ENCODE measurements at regions not wholly inside any gene's neighbourhood (a gene's known extent, or its start where the extent isn't known, plus 50 kb on each side); places are given as distances from the start of the nearest gene placed in this dataset.

DNA sequence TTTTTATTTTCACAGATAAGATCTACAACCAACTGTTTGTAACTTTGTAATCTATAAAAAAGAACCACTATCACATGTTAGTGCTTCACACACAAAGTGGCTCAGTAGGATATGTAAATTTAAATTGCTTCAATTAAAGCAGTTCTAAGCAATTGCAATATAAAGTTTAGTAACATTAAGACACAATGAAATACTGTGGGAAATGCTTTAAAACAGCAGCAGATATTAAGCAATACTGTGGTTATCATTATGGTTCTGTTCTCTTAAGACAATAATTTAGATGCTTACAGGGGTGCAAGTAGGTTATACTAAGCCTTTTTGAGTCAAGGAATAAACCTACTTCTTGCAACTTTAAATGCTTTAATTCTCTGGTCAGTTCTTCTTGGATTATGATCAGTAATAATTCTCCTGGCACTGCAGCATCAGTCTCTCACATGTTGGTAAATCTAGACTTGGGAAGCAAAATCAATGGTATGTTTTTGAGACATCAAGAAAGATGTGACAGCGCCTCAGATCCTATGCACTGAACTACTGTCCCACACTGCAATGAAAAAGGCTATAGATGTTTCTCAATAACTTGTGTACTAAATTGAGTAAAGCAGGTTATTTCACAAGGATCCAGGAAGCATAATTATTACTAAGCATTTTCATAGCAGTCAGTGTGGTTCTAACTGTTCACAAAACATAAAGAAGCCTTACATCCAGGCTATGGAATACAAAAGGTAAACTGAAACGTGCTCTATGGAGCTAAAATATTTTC lies 338.7 kb upstream of the PDE4D start:
- H3K36me3 Mint-ChIP-seq (ENCODE audit: low read depth), result no peaks in the 10 kb centered on the region
- DNase-seq, result no peak
- CTCF ChIA-PET, result no interaction called here
- POLR2A ChIA-PET, result no interaction called here
- no peak overlapping the region for H3K4me3 Mint-ChIP-seq
- no peaks in the 10 kb centered on the region for H3K27me3 Mint-ChIP-seq
- no peaks in the 10 kb centered on the region for H3K9me3 Mint-ChIP-seq
- H3K4me1 Mint-ChIP-seq, result no peaks in the 10 kb centered on the region
- H3K27ac Mint-ChIP-seq, result no peak overlapping the region

GRCh38 chr5:60230456-60230855 lies 336.9 kb upstream of the PDE4D start:
- Mint-ChIP-seq H3K36me3 (ENCODE audit: low read depth) (no peaks in the 10 kb centered on the region), H3K4me3 (no peak overlapping the region), H3K9me3 (no peaks in the 10 kb centered on the region), H3K27ac (no peak overlapping the region), H3K27me3 (no peaks in the 10 kb centered on the region), H3K4me1 (no peaks in the 10 kb centered on the region)
- no peak for DNase-seq
- ChIA-PET POLR2A (no interaction called here), CTCF (no interaction called here)

- H3K36me3 Mint-ChIP-seq (ENCODE audit: low read depth), result no peaks in the 10 kb centered on the region
- ChIA-PET POLR2A (no interaction called here), CTCF (no interaction called here)
- no peaks in the 10 kb centered on the region for H3K27me3 Mint-ChIP-seq
- DNase-seq, result no peak
- no peaks in the 10 kb centered on the region for H3K9me3 Mint-ChIP-seq
- no peak overlapping the region for H3K27ac Mint-ChIP-seq
- no peak overlapping the region for H3K4me3 Mint-ChIP-seq
- H3K4me1 Mint-ChIP-seq, result no peaks in the 10 kb centered on the region
These were observed 336.2 kb upstream of the PDE4D start for GRCh38 chr5:60229691-60230185.

- Mint-ChIP-seq H3K27me3 (no peaks in the 10 kb centered on the region), H3K36me3 (ENCODE audit: low read depth) (no peaks in the 10 kb centered on the region), H3K27ac (no peak overlapping the region), H3K4me1 (no peaks in the 10 kb centered on the region), H3K9me3 (no peaks in the 10 kb centered on the region), H3K4me3 (no peak overlapping the region)
- POLR2A ChIA-PET, result no interaction called here
- CTCF ChIA-PET, result no interaction called here
- DNase-seq, result no peak
These were observed 335.1 kb upstream of the PDE4D start for GRCh38 chr5:60228676-60229075.

- CTCF ChIA-PET, result no interaction called here
- POLR2A ChIA-PET, result no interaction called here
- H3K27me3 Mint-ChIP-seq, result no peaks in the 10 kb centered on the region
- no peak overlapping the region for H3K4me3 Mint-ChIP-seq
- H3K9me3 Mint-ChIP-seq, result no peaks in the 10 kb centered on the region
- H3K36me3 Mint-ChIP-seq (ENCODE audit: low read depth), result no peaks in the 10 kb centered on the region
- H3K27ac Mint-ChIP-seq, result no peak overlapping the region
- H3K4me1 Mint-ChIP-seq, result no peaks in the 10 kb centered on the region
- no peak for DNase-seq
These were observed 332.6 kb upstream of the PDE4D start for GRCh38 chr5:60226128-60226527.

- H3K27ac Mint-ChIP-seq, result no peak overlapping the region
These were observed 329.8 kb upstream of the PDE4D start for GRCh38 chr5:60223342-60223741.

GRCh38 chr5:60219921-60220320 lies 326.4 kb upstream of the PDE4D start:
- POLR2A ChIA-PET, result no interaction called here
- H3K4me1 Mint-ChIP-seq, result no peaks in the 10 kb centered on the region
- DNase-seq, result no peak
- no peaks in the 10 kb centered on the region for H3K36me3 Mint-ChIP-seq (ENCODE audit: low read depth)
- H3K27ac Mint-ChIP-seq, result no peak overlapping the region
- CTCF ChIA-PET, result no interaction called here
- H3K27me3 Mint-ChIP-seq, result no peaks in the 10 kb centered on the region
- H3K9me3 Mint-ChIP-seq, result no peaks in the 10 kb centered on the region
- no peak overlapping the region for H3K4me3 Mint-ChIP-seq

More at GRCh38 chr5:60223342-60223741, 329.8 kb upstream of the PDE4D start:
- no peak overlapping the region for H3K4me3 Mint-ChIP-seq
- no peaks in the 10 kb centered on the region for H3K27me3 Mint-ChIP-seq
- CTCF ChIA-PET, result no interaction called here
- H3K4me1 Mint-ChIP-seq, result no peaks in the 10 kb centered on the region
- DNase-seq, result no peak
- no peaks in the 10 kb centered on the region for H3K36me3 Mint-ChIP-seq (ENCODE audit: low read depth)
- no peaks in the 10 kb centered on the region for H3K9me3 Mint-ChIP-seq
- POLR2A ChIA-PET, result no interaction called here

DNA sequence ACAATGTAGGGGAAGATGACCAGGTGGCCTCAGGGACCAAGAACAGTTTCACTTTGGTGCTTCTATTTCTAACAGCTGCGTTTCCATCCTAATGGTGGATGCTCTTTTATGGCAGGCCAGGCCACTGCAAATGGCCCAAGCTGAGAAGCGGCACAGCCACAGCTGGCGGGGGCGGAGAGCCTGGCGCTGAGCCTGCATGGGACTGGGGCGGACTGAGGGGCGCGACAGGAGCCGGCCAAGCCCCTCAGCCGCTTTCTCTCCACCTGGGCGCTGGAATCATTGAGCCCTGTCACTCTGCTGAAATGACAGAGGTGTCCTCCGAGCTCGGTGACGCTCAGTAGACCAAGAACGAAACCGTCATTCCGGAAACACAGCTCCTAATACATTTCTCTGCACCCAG lies 317.3 kb upstream of the PDE4D start:
- ChIA-PET CTCF (no interaction called here), POLR2A (no interaction called here)
- Mint-ChIP-seq H3K9me3 (peaks cover 2% of the 10 kb centered on the region), H3K27ac (no peak overlapping the region), H3K4me3 (no peak overlapping the region), H3K36me3 (ENCODE audit: low read depth) (no peaks in the 10 kb centered on the region), H3K27me3 (no peaks in the 10 kb centered on the region), H3K4me1 (no peaks in the 10 kb centered on the region)
- DNase-seq, result no peak

DNA sequence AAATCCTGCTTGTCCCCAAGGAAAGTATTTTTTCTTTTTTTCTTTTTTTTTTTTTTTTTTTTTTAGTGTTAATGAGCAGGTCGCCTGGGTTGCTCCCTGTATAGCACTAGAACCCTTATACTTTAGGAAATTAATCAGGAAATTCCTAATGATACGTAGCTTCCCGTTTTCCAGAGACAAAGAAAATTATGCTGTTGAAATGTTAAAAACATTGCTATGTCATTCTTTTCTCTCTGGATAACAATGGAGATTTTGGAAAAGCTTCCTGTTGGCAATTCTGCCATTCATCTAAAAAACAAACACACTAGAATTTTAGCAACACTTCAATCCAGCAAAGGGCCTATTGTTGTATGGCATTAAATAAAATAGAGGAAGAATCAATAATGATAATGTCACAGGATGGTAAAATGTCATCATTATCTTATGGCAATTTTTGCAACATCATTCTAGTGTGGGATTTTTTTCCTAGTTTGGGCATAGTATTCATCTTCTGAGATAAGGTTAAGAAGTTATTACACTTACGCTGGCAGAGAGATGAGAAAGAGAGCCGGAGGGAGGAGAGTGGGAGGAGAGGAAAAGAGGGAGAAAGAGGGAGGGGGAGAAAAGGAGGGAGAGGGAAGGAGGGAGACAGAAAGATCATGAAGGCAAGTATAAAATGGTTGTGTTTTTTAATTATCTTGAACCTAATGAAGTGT lies 315.8 kb upstream of the PDE4D start:
- CTCF ChIA-PET, result no interaction called here
- Mint-ChIP-seq H3K9me3 (peaks cover 2% of the 10 kb centered on the region), H3K27me3 (no peaks in the 10 kb centered on the region), H3K36me3 (ENCODE audit: low read depth) (no peaks in the 10 kb centered on the region), H3K27ac (no peak overlapping the region), H3K4me1 (no peaks in the 10 kb centered on the region), H3K4me3 (no peak overlapping the region)
- POLR2A ChIA-PET, result no interaction called here
- DNase-seq, result no peak

DNA sequence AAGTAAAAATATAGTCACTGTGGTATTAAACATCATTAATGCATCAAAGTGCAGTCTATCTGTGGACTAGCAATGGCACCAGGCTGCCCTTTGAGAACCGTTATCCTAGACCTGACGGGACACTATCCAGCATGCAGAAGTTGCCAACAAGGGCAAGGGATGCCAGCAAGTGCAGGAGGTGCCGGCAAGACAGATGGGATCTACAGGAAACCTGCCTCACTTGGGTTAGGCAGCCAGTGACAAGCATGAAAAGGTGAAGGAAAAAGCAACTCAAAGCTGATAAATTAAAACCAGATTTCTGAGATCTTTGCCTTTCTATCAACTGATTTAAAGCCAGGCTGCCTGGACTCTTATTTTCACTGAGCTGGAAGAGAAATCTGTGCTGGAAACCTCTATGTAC lies 315.2 kb upstream of the PDE4D start:
- CTCF ChIA-PET, result no interaction called here
- Mint-ChIP-seq H3K4me3 (no peak overlapping the region), H3K27me3 (no peaks in the 10 kb centered on the region), H3K36me3 (ENCODE audit: low read depth) (no peaks in the 10 kb centered on the region), H3K27ac (no peak overlapping the region), H3K9me3 (peaks cover 2% of the 10 kb centered on the region), H3K4me1 (no peaks in the 10 kb centered on the region)
- no peak for DNase-seq
- POLR2A ChIA-PET, result no interaction called here

GRCh38 chr5:60207040-60207439 lies 313.5 kb upstream of the PDE4D start:
- Mint-ChIP-seq H3K27me3 (no peaks in the 10 kb centered on the region), H3K4me3 (no peak overlapping the region), H3K9me3 (no peaks in the 10 kb centered on the region), H3K4me1 (no peaks in the 10 kb centered on the region), H3K27ac (no peak overlapping the region), H3K36me3 (ENCODE audit: low read depth) (no peaks in the 10 kb centered on the region)
- CTCF ChIA-PET, result no interaction called here
- POLR2A ChIA-PET, result no interaction called here
- DNase-seq, result no peak

GRCh38 chr5:60206234-60206633 lies 312.7 kb upstream of the PDE4D start:
- Mint-ChIP-seq H3K36me3 (ENCODE audit: low read depth) (no peaks in the 10 kb centered on the region), H3K9me3 (no peaks in the 10 kb centered on the region), H3K27ac (no peak overlapping the region), H3K27me3 (no peaks in the 10 kb centered on the region), H3K4me1 (no peaks in the 10 kb centered on the region), H3K4me3 (no peak overlapping the region)
- POLR2A ChIA-PET, result no interaction called here
- CTCF ChIA-PET, result no interaction called here
- DNase-seq, result no peak

GRCh38 chr5:60205071-60205470 lies 311.5 kb upstream of the PDE4D start:
- no peaks in the 10 kb centered on the region for H3K36me3 Mint-ChIP-seq (ENCODE audit: low read depth)
- H3K4me1 Mint-ChIP-seq, result no peaks in the 10 kb centered on the region
- no peaks in the 10 kb centered on the region for H3K27me3 Mint-ChIP-seq
- H3K9me3 Mint-ChIP-seq, result no peaks in the 10 kb centered on the region
- CTCF ChIA-PET, result no interaction called here
- H3K4me3 Mint-ChIP-seq, result no peak overlapping the region
- POLR2A ChIA-PET, result no interaction called here
- DNase-seq, result no peak
- H3K27ac Mint-ChIP-seq, result no peak overlapping the region

DNA sequence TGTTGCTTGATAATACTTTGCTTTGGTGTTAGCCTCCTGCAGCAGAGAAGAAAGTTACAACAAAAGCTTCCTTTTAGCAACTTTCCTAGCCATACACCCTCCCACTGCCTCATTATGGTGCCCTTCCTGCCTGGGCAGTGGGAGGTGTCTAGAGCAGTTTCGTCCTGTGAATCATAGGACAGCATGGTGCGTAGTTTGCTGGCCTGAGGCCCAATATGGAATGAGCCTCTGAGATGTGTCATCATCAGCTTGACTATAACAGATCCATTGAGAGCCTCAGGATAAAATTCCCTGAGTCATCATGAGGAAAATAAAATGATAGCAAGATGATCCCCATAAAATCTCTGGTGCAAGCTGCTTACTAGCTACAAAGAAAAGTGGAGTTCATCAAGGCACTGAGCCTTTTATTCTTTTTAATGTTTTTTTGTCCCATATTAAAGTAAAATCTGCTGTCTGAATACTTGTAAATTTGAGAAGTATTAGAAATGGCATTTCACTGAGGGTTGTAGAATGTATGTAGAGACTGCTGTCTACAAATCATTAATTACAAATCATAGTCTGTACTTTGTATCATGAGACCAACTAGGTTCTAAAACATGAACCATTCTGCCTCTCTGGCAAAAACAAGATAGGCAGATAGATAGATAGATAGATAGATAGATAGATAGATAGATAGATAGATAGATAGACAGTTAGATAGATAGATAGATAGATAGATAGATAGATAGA lies 303.0 kb upstream of the PDE4D start:
- Mint-ChIP-seq H3K4me1 (no peaks in the 10 kb centered on the region), H3K27ac (no peak overlapping the region), H3K36me3 (ENCODE audit: low read depth) (no peaks in the 10 kb centered on the region), H3K27me3 (no peaks in the 10 kb centered on the region), H3K4me3 (no peak overlapping the region), H3K9me3 (peaks cover 4% of the 10 kb centered on the region)
- POLR2A ChIA-PET, result no interaction called here
- CTCF ChIA-PET, result no interaction called here
- DNase-seq, result no peak

All from activated CD4-positive, alpha-beta memory T cell treated with anti-CD3 and anti-CD28 coated beads, Interleukin-2, amount 10 ng/mL, durations not matched to agents 7 days and 5 days (primary cell).